Jurkat, Clone E6-1 (cell line): ENCODE measurements at regions not wholly inside any gene's neighbourhood (a gene's known extent, or its start where the extent isn't known, plus 50 kb on each side); places are given as distances from the start of the nearest gene placed in this dataset.

Source experiments
- DNase-seq: peaks from one replicate; pipeline ENCODE4 v3.0.0-alpha.2; 2011; ENCODE audit warnings: low read depth, low spot score
- H3K4me3 ChIP-seq: 2 replicates; pipeline ENCODE4 v1.5.1; 2011; ENCODE audit warnings: mild to moderate bottlenecking, low read length, control low read depth, moderate library complexity

- no peak for DNase-seq
- H3K4me3 ChIP-seq, result no peak overlapping the region
Observed at GRCh38 chr7:19464751-19465150, 244.1 kb downstream of the POLR1F start.

DNA sequence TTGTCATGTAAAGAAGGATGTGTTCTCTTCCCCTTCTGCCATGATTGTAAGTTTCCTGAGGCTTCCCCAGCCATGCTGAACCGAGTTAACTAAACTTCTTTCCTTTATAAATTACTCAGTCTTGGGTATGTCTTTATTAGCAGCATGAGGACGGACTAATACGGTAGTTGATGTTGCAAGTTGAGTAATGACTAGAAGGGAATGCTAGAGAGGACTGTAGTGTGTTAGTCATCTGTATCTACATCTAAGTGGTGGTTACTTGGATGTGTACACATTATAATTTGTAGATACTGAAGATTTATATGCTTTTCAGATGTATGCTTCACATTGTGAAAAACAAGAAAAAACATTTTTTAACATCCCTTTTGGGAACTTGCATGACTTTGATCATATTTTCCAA lies 244.6 kb downstream of the POLR1F start:
- H3K4me3 ChIP-seq, result no peak overlapping the region
- DNase-seq, result no peak

GRCh38 chr7:19463581-19463980 lies 245.3 kb downstream of the POLR1F start:
- H3K4me3 ChIP-seq, result no peak overlapping the region
- no peak for DNase-seq

DNA sequence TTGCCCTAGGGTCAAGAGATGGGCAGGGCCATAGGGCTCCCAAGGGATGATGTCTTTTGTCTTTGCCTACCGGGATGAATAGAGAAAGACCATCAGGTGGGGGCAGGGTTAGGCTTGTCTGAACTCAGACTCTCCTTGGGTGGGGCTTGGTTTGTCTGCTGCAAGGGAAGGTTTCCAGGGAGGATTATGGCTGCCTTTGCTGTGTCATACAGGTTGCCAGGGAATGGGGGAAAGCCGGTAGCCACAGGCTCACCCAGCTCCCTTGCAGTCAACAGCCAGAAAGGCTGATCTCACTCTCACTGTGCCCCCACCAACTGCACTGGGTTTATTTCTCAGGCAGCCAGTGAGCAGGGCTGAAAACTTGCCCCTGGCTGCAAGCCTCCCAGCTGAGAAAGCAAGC lies 253.2 kb downstream of the POLR1F start:
- no peak overlapping the region for H3K4me3 ChIP-seq
- DNase-seq, result no peak

DNA sequence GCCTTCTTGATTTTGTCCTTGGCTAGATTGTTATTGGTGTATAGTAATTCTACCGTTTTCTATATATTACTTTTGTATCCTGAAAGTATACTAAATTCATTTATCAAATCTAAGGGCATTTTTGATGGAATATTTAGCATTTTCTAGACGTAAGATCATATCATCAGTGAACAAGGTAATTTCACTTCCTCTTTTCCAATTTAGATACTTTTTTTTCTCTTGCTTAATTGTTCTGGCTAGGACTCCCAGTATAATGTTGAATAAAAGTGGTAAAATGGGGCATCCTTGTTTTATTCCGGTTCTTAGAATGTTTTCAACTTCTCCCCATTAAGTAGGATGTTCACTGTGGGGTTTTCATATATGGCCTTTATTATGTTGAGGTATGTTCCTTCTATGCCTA lies 260.7 kb downstream of the POLR1F start:
- no peak overlapping the region for H3K4me3 ChIP-seq
- DNase-seq, result no peak

GRCh38 chr7:19442016-19442785 lies 266.6 kb downstream of the POLR1F start:
- DNase-seq, result peak; percentile 46
- H3K4me3 ChIP-seq, result no peak overlapping the region

DNA sequence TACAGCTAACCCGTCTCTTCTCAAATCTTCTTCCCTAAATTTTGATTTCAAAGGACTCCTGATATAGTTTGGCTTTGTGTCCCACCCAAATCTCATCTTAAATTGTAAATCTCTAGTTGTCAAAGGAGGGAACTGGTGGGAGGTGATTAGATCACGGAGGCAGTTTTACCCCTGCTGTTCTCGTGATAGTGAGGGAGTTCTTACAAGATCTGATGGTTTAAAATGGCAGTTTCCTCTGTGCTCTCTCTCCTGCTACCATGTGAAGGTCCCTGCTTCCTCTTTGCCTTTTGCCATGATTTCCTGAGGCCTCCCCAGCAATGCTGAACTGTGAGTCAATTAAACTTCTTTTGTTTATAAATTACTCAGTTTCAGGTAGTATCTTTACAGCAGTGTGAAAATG lies 269.3 kb downstream of the POLR1F start:
- no peak for DNase-seq
- no peak overlapping the region for H3K4me3 ChIP-seq

DNA sequence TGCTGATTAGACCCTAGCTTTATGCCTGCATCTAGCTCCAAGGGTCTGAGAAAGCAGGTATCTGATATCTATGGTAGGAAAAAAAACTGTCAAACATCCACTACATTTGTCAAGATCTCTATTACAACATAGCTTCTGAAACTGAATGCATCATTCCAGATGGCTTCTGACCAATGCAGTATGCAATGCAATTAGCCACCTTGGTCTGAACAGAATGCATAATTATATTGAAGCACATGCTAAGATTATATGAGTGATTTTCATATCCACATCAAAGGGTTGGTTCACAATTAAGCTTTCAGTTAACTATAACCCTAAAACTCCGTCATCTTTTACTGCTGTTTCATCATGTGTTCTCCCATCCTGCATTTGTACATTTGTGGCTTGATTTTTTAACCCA lies 271.4 kb downstream of the POLR1F start:
- DNase-seq, result no peak
- H3K4me3 ChIP-seq, result no peak overlapping the region

DNA sequence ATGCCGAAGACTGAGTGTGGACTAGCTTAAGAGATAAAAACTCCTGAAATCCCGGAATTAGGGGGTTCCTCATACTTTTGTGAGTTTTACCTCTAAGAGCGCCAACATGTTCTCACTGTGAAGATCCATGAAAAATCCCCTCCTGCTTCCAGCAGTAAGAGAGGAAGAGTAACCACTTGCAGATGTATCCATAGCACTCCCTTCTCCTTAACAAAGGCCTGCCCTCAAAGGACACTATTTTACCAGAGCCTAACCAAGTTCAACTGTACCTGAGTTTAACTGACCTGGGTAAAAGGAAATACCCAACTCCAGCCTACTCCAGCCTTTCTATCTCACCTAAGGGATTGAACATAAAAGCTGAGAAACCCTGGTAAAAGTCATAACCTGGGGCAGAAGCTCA lies 280.9 kb downstream of the POLR1F start:
- DNase-seq, result no peak
- no peak overlapping the region for H3K4me3 ChIP-seq

DNA sequence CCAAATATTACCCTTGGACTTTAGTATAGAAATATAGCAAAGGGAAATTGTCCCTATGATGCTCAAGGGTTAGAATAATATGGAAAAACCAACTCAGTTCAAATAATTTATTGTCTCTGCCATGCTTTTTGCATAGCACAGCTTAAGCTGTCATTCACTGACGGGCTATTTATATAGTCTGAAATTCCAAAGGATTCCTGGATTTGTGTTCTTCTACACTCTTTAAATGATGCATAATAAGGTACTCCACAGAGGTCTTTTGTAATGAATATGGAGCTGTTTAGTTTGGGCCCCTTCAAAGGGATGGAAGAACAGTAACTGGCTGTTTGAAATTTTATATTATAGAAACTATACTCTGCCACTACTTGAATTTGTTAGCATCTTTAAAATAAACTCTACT lies 276.6 kb upstream of the FERD3L start:
- H3K4me3 ChIP-seq, result no peak overlapping the region
- no peak for DNase-seq

- H3K4me3 ChIP-seq, result no peak overlapping the region
- no peak for DNase-seq
Observed at GRCh38 chr7:19417231-19417630, 272.0 kb upstream of the FERD3L start.

- no peak for DNase-seq
Observed at GRCh38 chr7:19415123-19415522, 269.9 kb upstream of the FERD3L start.

DNA sequence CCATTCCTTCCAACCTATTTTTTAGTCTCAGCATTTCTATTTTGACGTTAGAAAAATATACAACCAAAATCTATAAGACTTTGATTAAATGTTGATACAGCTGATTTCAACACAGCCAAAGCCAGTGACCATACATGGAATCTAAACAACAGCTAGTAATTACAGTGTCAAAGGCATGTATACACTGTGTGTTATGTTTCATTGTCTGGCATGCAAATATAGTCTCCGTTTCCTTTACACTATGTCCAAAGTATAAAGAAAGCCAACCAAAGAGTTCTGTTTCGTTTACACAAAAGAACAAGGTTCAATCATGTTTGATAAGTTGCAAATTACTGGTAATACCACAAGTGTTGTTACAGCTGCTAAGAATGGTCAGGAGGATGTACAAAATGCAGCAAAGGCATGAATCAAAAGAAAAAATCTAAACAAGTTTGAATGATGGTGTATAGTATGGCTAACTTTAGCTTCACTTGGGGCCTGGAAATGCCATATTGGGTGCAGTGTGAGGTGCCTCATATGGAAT lies 268.3 kb upstream of the FERD3L start:
- DNase-seq, result no peak
- H3K4me3 ChIP-seq, result no peak overlapping the region

More at GRCh38 chr7:19415123-19415522, 269.9 kb upstream of the FERD3L start:
- H3K4me3 ChIP-seq, result no peak overlapping the region

DNA sequence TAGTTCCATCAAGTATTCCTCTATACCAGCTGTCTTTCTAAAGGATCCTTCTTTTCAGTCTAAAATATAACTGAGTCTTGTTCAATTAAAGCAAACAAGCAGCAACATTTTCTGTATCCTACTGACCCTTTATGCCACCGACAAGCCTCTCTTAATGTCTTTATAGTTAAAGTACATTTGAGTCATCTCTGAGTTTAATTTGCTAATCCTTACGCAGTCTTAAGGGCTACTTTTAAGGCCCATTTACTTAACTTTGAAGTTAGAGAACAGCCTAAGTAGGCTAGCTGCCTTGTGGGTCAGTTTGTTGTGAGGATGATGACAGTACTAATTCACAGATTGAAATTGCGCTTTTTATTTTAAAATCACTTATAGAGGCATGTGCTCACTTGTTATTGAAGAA lies 265.5 kb upstream of the FERD3L start:
- H3K4me3 ChIP-seq, result no peak overlapping the region
- DNase-seq, result no peak

- no peak for DNase-seq
Observed at GRCh38 chr7:19410106-19410505, 264.9 kb upstream of the FERD3L start.

DNA sequence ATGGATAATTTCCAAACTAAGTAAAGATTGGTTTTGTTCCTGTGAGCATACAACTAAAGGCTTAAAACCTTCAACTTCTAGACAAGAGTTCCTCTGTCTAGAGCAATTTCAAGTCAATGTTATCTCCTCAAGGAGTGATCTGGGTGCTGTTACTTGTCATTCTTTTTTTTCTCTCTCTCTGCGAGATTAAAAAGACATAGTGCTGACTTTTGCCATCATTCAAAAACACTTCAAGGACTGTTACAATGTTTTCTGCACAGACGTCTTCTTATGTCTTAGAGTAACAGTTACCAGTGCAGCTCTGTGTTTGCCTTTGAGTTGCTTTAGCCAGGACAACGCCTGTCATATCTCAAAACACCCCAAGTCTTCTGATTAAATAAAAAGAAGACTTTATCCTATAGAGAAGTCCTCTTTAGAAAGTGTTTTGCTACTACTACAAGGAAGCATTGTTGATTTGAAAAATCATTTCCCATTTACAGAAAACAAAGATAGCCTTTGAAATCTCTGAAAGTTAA lies 263.5 kb upstream of the FERD3L start:
- DNase-seq, result no peak
- no peak overlapping the region for H3K4me3 ChIP-seq

More at GRCh38 chr7:19410106-19410505, 264.9 kb upstream of the FERD3L start:
- H3K4me3 ChIP-seq, result no peak overlapping the region

- no peak for DNase-seq
- H3K4me3 ChIP-seq, result no peak overlapping the region
Observed at GRCh38 chr7:19407270-19407669, 262.0 kb upstream of the FERD3L start.

DNA sequence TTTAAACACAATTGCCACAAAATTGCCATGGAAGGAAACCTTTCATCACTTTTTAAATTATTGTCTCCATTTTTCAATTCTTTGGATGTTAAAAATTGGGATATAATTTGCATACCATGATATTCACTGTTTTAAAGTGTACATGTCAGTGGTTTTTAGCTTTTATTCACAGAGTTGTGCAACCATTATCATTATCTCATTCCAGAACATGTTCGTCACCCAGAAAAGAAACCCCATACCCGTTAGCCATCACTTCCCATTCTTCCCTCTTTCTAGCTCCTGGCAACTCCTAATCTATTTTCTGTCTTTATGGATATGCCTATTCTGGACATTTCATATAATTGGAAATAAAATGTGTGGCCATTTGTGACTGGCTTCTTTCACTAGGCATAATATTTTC lies 260.3 kb upstream of the FERD3L start:
- DNase-seq, result no peak
- peak overlapping the region; percentile 13; the same call in 1 of the 2 replicates for H3K4me3 ChIP-seq

DNA sequence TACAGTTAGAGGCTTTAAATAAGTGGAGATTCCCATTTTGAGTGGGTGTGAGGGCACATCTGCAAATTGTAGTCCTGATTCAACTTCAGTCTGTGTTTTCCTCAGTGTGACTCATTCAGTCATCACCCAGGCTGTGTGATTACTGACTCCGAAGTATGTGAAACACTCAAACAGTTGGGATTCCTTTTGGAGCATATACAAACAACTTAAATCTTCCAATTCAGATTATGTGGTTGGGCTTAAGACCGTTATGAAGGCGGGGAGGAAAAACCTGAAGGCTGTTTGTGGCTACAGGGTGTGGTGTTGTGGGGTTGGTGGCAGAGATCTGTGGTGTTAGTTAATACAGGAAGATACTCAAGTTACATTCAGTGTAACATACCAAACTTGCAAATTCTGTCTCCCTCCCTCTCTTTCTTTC lies 259.7 kb upstream of the FERD3L start:
- H3K4me3 ChIP-seq, result peak overlapping the region; percentile 13

DNA sequence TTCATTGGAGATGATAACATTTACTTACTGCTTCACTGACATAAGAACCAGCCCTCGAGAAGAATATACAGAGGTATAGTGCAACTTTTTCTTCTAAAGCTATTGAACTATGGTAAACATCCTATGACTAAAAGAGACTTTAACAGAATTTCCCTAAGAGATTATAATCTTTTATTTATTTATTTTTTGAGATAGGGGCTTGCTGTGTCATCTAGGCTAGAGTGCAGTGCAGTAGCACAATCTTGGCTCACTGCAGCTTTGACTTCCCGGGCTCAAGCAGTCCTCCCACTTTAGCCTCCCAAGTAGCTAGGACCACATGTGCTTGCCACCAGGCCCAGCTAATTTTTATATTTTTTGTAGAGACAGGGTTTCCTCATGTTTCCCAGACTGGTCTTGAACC lies 258.5 kb upstream of the FERD3L start:
- H3K4me3 ChIP-seq, result no peak overlapping the region
- DNase-seq, result no peak

More for the DNA sequence above, 259.7 kb upstream of the FERD3L start:
- DNase-seq, result peak; percentile 88

DNA sequence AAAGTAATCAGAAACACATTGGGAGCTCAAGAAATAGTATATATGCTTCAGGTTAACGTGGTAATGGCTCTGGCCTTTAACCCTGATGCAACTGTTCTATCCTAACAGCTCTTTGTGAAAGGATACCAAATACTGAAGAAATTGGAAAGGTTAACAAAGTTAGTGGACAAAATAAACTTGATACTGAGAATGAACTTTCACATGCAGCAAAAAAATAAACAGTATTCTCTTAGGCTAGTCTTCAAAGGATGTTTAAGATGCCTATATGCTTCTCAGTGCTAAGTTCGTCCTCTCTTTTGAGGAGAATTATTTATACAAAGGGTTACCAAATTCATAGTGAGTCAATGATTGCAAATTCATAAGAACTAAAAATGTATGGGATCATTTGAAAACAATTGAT lies 256.2 kb upstream of the FERD3L start:
- DNase-seq, result no peak
- H3K4me3 ChIP-seq, result no peak overlapping the region
